Heart right ventricle (tissue), 16 donors: ENCODE measurements at regions not wholly inside any gene's neighbourhood (a gene's known extent, or its start where the extent isn't known, plus 50 kb on each side); places are given as distances from the start of the nearest gene placed in this dataset.

ENCODE experiments used
- ATAC-seq, 8 donors: fragments of 200-7000 bp; cut with Tn5 transposase; one replicate each; pipeline ENCODE4 v1.9.1; 2020; ENCODE audit warnings: mild to moderate bottlenecking in 8 of 8, moderate library complexity in 8 of 8, moderate number of reproducible peaks in 1 of 8
- DNase-seq, 2 donors: peaks; one replicate each; pipeline ENCODE4 v3.0.0-alpha.2; 2020
- H3K27ac ChIP-seq, 10 donors: fragments of 200-600 bp; sonication (generic) in 2 of 10; one replicate each; pipeline versions ENCODE4 v1.5.0 to v1.8.0; 2020 to 2022; ENCODE audit warnings: mild to moderate bottlenecking in 3 of 10
- H3K27me3 ChIP-seq, 7 donors: fragments of 200-600 bp; one replicate each; pipeline ENCODE4 v1.8.0; 2021 to 2022; ENCODE audit warnings: mild to moderate bottlenecking in 2 of 7
- H3K36me3 ChIP-seq, 9 donors: fragments of 200-600 bp; sonication (generic) in 1 of 9; one replicate each; pipeline versions ENCODE4 v1.5.0 to v1.8.0; 2020 to 2022; ENCODE audit warnings: mild to moderate bottlenecking in 2 of 9
- H3K4me1 ChIP-seq, 9 donors: fragments of 200-600 bp; sonication (generic) in 1 of 9; one replicate each; pipeline versions ENCODE4 v1.5.0 to v1.8.0; 2020 to 2022; ENCODE audit warnings: mild to moderate bottlenecking in 4 of 9
- H3K4me3 ChIP-seq, 10 donors: fragments of 200-600 bp; sonication (generic) in 2 of 10; one replicate each; pipeline versions ENCODE4 v1.5.0 to v1.8.0; 2020 to 2022; ENCODE audit warnings: mild to moderate bottlenecking in 7 of 10, moderate library complexity in 2 of 10
- H3K9me3 ChIP-seq, 11 donors: fragments of 200-600 bp in 10 of 11; sonication (generic) in 2 of 11; one replicate each; pipeline versions ENCODE4 v1.5.0 to v1.8.0; 2013 to 2022; ENCODE audit warnings: mild to moderate bottlenecking in 2 of 11, control low read depth in 1 of 11, moderate library complexity in 1 of 11
- CTCF ChIP-seq, 9 donors: fragments of 200-600 bp; sonication (generic) in 2 of 9; IDR thresholded peaks; one replicate each; pipeline versions ENCODE4 v1.5.0 to v1.8.0; 2021 to 2022; ENCODE audit warnings: antibody characterized with exemption in 9 of 9, mild to moderate bottlenecking in 5 of 9, moderate library complexity in 1 of 9
- WGBS, 2 donors: extraction: QIAGEN DNeasy Blood & Tissue Kit; methylation state at CpG; one replicate each; pipeline ENCODE4 v1.1.7; 2013; ENCODE audit warnings: inconsistent platforms in 1 of 2; 5-methylcytosine and 5-hydroxymethylcytosine counted together
- intact Hi-C, 10 donors: fragments of 100-400 bp; cut with DNase I; formaldehyde crosslinking; loops; one replicate each; pipeline versions ENCODE4 v1.11.1 to v1.14.2; 2022
- donor health status: Arrhythmogenic right ventricular cardiomyopathy.
- donor health status: ischemic (EF 13 %, LVEDD 7.1; RV severe dilation, severe dysfunction).
- donor health status: healthy with polysubstance abuse.
- donor health status: DM: no; HTN: yes; CAD: no.
- donor health status: DM: no; HTN: no; CAD: no.
- donor health status: ischemic (EF 25% LVEDD 6.9; RV normal size, moderate dysfunction).
- donor health status: ischemic (EF 25% LVEDD 5.7; RV mildly dilated, moderate dysfunction).
- donor health status: healthy.
- donor health status: DM: yes; HTN: yes; CAD: no.
- donor health status: Ischemic cardiomyopathy.
- donor health status: ischemic (EF 35%, LVEDD 5.7; RV mildly dilated, moderate dysfunction).
- donor health status: nonischemic (EF 11% LVEDD 7.7; RV severe dilation, severe dysfunction).
- donor health status: DM: yes; HTN: yes; CAD: no.
- donor health status: PGD.
- donor health status: ischemic (EF 29% LVEDD 5.4; RV normal size, mild dysfunction).
- donor health status: nonischemic (EF 23%, LVEDD 6.1; RV moderate dilation, normal function).

GRCh38 chr11:24293964-24294363 lies 202.9 kb upstream of the LUZP2 start:
- no peaks in the 10 kb centered on the region for H3K36me3 ChIP-seq
- H3K4me1 ChIP-seq, result no peaks in the 10 kb centered on the region
- H3K27me3 ChIP-seq, result no peaks in the 10 kb centered on the region
- ATAC-seq, result no peak
- DNase-seq, result no peak
- WGBS, 2 donors, result 93 to 95% methylated on average over 3 of the region's 3 CpGs
- no peak overlapping the region for H3K27ac ChIP-seq
- no peak for TF ChIP-seq CTCF (IDR thresholded peaks at IDR 0.05)
- H3K4me3 ChIP-seq, result no peak overlapping the region
- peaks cover 0 to 21% (median 0%) of the 10 kb centered on the region in 11 donors for H3K9me3 ChIP-seq
- intact Hi-C loops, result no loop called here

- H3K36me3 ChIP-seq, result no peaks in the 10 kb centered on the region
- 19 to 26% methylated on average over 2 of the region's 2 CpGs for WGBS, 2 donors
- no peaks in the 10 kb centered on the region for H3K27me3 ChIP-seq
- ATAC-seq, result peak in 1 of 8 donors; percentile 37
- intact Hi-C loops, result no loop called here
- TF ChIP-seq CTCF (IDR thresholded peaks at IDR 0.05), result no peak
- no peak overlapping the region for H3K27ac ChIP-seq
- H3K4me3 ChIP-seq, result no peak overlapping the region
- peaks cover 0 to 16% (median 0%) of the 10 kb centered on the region in 11 donors for H3K9me3 ChIP-seq
- H3K4me1 ChIP-seq, result no peaks in the 10 kb centered on the region
- no peak for DNase-seq
Measured at GRCh38 chr11:24295360-24295759, 201.5 kb upstream of the LUZP2 start.

GRCh38 chr11:24297461-24297860 lies 199.4 kb upstream of the LUZP2 start:
- no peaks in the 10 kb centered on the region for H3K9me3 ChIP-seq
- intact Hi-C loops, result no loop called here
- WGBS, 2 donors, result 76 to 78% methylated on average over 2 of the region's 2 CpGs
- H3K27me3 ChIP-seq, result no peaks in the 10 kb centered on the region
- no peak for TF ChIP-seq CTCF (IDR thresholded peaks at IDR 0.05)
- H3K36me3 ChIP-seq, result no peaks in the 10 kb centered on the region
- H3K4me3 ChIP-seq, result no peak overlapping the region
- no peaks in the 10 kb centered on the region for H3K4me1 ChIP-seq
- DNase-seq, result no peak
- ATAC-seq, result no peak
- H3K27ac ChIP-seq, result no peak overlapping the region

GRCh38 chr11:24298146-24298545 lies 198.7 kb upstream of the LUZP2 start:
- Histone ChIP-seq H3K4me3 (no peak overlapping the region), H3K9me3 (no peaks in the 10 kb centered on the region), H3K27ac (no peak overlapping the region), H3K27me3 (no peaks in the 10 kb centered on the region), H3K4me1 (no peaks in the 10 kb centered on the region), H3K36me3 (no peaks in the 10 kb centered on the region)
- no peak for DNase-seq
- TF ChIP-seq CTCF (IDR thresholded peaks at IDR 0.05), result no peak
- no peak for ATAC-seq
- WGBS, 2 donors, result 57 to 87% methylated on average over 2 of the region's 2 CpGs
- intact Hi-C loops, result no loop called here

- WGBS, 2 donors, result 84 to 86% methylated on average over 2 of the region's 2 CpGs
- Histone ChIP-seq H3K36me3 (no peaks in the 10 kb centered on the region), H3K9me3 (peaks cover 0 to 16% (median 0%) of the 10 kb centered on the region in 11 donors), H3K4me3 (no peak overlapping the region), H3K27me3 (no peaks in the 10 kb centered on the region), H3K27ac (no peak overlapping the region), H3K4me1 (no peaks in the 10 kb centered on the region)
- intact Hi-C loops, result no loop called here
- no peak for TF ChIP-seq CTCF (IDR thresholded peaks at IDR 0.05)
- ATAC-seq (no peak), DNase-seq (no peak)
Measured at GRCh38 chr11:24311974-24312373, 184.9 kb upstream of the LUZP2 start.
